Activated CD8-positive, alpha-beta memory T cell treated with anti-CD3 and anti-CD28 coated beads for 48 hours (primary cell): ENCODE measurements at regions not wholly inside any gene's neighbourhood (a gene's known extent, or its start where the extent isn't known, plus 50 kb on each side); places are given as distances from the start of the nearest gene placed in this dataset.
"Not testable (repeated sequence)": the region's sequence is repeated elsewhere in the genome, so short reads cannot be mapped to it uniquely, and the experiment has no call there.

Experiments
- DNase-seq, 3 experiments: peaks; one replicate each; pipeline ENCODE4 v3.0.0-alpha.2; 2020; ENCODE audit warnings: low read depth in 2 of 3, low spot score in 2 of 3

DNA sequence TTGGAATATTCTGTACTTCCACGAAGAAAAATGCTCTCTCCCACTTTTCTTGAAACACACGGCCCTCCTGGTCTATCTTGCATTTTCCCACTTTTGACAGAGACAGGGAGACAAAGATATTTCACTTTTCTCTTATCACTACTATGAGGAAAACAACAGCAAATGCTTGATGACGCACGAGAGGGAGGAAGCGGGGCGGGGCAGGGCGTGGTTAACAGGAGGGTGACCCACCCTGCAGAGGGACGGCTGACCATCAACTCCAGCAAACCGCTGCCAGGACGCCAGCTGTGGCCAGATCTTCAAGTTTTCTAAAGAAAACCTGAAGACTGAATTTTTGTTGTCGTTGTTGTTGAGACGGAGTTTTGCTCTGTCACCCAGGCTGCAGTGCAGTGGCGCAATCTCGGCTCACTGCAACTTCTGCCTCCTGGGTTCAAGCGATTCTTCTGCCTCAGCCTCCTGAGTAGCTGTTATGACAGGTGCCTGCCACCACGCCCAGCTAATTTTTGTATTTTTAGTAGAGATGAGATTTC lies 63.8 kb downstream of the NSUN5 start:
- not testable (repeated sequence) for DNase-seq

DNA sequence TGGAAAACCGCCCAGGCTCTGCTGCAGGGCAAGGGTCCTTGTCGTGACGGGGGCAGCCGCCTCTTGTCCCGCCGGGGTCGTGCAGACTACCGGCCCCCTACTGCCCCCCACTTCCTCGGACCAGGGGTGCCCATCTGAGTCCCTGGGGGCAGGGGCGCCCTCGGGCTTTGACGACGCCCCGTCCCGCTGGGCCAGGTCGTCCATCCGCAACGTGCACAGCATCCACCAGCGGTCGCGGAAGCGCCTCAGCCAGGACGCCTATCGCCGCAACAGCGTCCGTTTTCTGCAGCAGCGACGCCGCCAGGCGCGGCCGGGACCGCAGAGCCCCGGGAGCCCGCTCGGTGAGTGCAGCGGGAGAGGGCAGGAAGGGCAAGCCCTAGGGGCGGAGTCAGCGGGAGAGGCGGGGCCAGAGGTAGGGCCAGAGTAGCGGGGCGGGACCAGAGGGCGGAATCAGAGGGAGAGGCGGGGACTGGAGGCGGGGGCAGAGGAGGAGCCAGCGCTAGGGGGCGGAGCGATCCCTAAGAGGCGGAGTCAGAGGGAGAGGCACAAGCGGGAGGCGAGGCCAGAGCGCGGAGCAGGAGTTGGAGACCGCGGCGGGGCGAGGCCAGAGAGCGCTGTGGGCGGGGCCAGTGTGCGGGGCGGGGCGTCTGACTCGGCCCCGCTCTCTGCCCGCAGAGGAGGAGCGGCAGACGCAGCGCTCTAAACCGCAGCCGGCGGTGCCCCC lies 73.5 kb downstream of the NSUN5 start:
- DNase-seq = peak; percentile 59 to 88 (median 74)

DNA sequence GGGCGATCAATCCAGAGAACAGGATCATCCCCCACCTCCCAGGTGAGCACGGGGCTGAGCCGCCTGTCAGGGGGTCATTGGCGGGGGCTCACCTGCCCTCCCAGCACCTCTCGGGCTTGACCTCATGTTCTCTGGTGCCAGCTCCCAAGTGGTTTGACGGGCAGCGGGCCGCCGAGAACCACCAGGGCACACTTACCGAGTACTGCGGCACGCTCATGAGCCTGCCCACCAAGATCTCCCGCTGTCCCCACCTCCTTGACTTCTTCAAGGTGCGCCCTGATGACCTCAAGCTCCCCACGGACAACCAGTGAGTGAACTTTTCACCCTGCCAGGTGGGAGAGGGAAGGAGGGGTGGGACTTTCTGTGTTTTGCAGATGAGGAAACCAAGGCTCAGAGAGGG lies 82.9 kb downstream of the NSUN5 start:
- DNase-seq = not testable (repeated sequence)

GRCh38 chr7:73221724-73222123 lies 86.9 kb downstream of the NSUN5 start:
- not testable (repeated sequence) for DNase-seq

GRCh38 chr7:73220766-73221370 lies 87.8 kb downstream of the NSUN5 start:
- DNase-seq = not testable (repeated sequence)

DNA sequence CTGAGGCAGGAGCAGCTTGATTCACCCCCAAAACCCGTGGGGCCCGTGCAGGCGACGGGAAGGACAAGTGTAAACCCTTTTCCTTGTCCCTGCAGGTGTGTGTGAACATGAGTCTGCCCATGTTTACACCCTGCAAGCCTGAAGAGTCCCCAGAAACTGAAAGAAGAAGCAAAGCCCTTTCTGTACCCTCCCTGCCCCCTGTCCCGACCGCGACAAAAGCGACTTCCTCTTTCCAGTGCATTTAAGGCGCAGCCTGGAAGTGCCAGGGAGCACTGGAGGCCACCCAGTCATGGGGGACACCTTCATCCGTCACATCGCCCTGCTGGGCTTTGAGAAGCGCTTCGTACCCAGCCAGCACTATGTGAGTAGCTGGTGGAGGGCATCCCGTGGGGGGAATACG lies 88.3 kb downstream of the NSUN5 start:
- not testable (repeated sequence) for DNase-seq

DNA sequence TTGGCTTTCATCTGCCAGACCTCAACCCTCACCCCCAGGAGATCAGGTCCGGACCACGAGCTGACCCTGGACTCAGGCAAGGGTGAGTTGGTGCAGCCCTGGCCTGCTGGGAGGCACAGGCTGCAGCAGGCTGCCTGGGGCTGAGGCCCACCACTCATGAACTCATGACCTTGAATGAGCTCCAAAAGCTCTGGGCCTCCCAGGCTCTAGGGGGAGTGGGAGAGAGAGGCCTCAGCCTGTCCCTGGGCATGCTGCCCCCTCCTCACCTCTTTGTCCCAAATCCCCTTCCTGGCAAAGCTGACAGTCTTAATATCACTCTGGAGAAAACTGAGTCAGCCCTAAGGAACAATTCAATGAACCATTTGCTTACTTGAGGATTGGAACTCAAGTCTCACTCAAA lies 89.8 kb downstream of the NSUN5 start:
- not testable (repeated sequence) for DNase-seq

- not testable (repeated sequence) for DNase-seq
Observed at GRCh38 chr7:73216046-73216675, 92.5 kb downstream of the NSUN5 start.

GRCh38 chr7:73215232-73215631 lies 93.4 kb downstream of the NSUN5 start:
- not testable (repeated sequence) for DNase-seq

- not testable (repeated sequence) for DNase-seq
Observed at GRCh38 chr7:73214471-73214870, 94.2 kb downstream of the NSUN5 start.

DNA sequence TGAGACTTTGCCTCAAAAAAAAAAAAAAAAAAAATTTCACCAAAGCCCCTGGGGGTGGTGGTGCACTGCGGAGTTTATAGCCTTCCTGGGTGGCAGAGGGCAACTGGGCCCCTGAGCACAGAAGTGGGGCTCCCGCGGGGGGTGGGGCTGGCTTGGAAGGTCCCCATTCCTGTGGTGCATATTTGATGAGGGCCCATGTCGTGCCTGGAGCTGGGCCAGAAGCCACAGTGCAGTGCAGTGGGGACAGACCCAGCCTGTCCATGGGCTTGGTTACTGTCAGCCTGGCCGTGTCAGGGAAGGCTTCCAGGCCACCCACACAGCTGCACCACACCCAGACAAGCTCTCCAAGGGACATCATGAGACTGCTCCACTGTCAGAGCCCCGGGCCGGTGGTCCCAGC lies 95.5 kb downstream of the NSUN5 start:
- not testable (repeated sequence) for DNase-seq

DNA sequence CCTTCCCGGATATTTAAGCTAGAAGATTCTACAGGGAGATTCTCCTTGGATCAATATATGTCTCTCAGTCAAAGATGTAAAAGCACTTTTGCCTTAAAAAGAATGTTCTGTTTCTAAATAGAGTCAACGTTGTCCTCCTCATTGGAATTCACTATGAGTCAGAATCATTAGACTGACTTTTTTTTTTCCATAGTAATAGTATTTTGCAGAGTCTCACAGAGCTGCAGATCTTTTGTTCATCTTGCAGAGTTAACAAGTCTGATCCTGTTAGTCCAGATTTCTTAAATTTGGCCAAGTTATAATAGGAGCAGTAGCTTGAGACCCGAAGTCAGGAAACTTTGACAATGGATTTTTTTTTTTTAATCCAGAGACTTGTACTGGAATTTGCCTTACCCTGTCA lies 103.0 kb downstream of the NSUN5 start:
- DNase-seq = not testable (repeated sequence)

GRCh38 chr7:73204898-73205297 lies 103.7 kb downstream of the NSUN5 start:
- DNase-seq = not testable (repeated sequence)

GRCh38 chr7:73203312-73203711 lies 105.3 kb downstream of the NSUN5 start:
- not testable (repeated sequence) for DNase-seq

- DNase-seq = not testable (repeated sequence)
Observed at GRCh38 chr7:73201264-73201663, 107.4 kb downstream of the NSUN5 start.

- DNase-seq = not testable (repeated sequence)
Observed at GRCh38 chr7:73200518-73201099, 108.0 kb downstream of the NSUN5 start.

- not testable (repeated sequence) for DNase-seq
Observed at GRCh38 chr7:73193991-73194390, 108.2 kb upstream of the SPDYE9 start.

- DNase-seq = not testable (repeated sequence)
Observed at GRCh38 chr7:73190483-73191155, 104.8 kb upstream of the SPDYE9 start.

- DNase-seq = not testable (repeated sequence)
Observed at GRCh38 chr7:73188287-73188686, 102.4 kb upstream of the SPDYE9 start.

DNA sequence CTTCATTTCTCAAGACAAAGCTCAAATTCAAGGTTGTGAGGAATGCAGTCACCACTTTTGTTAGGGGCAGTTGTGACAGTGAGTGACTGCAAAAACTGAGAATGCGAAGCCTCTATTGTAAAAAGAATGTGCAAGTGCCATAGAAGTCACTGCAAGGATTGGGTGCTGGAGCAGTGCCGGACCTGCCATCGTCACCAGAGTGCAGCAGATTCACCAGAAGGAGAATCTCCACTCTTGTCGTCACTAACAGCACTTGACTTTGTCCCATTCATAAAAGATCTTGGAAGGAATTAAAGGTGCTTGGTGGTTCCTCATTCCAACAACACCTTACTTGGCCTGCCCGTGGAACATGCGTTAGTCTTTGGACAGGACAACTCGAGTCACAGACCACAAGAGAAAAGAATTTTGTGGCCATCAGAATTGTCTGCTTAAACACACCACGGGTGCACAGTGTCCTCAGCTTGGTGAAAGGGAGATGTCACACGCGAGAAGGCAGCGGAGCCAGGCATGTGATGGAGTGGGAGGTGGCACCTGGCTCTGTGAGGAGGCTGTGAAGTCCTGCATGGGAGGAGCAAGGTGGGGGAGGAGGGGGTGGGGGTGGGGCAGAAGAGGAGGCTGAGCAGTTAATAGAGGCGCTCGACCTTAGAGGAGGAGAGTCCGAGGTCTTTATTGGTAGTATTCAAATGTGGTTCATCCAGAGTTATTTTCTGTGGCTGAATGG lies 100.9 kb upstream of the SPDYE9 start:
- DNase-seq = not testable (repeated sequence)
